ENCODE measurements at regions not wholly inside any gene's neighbourhood (a gene's known extent, or its start where the extent isn't known, plus 50 kb on each side); places are given as distances from the start of the nearest gene placed in this dataset.
"Not testable (repeated sequence)": the region's sequence is repeated elsewhere in the genome, so short reads cannot be mapped to it uniquely, and the experiment has no call there.

GRCh38 chr10:65670087-65670486, 1255.7 kb upstream of the LRRTM3 start:
- no peak overlapping the region for H4K8ac ChIP-seq (ENCODE audit: low read depth, low read length)
- no peak overlapping the region for H2AK5ac ChIP-seq (ENCODE audit: low read depth, low read length)
- H3K36me3 ChIP-seq (replicated peaks in 1 of 2; ENCODE audit: control insufficient read depth in 2 of 2, insufficient read depth in 2 of 2, low read length in 2 of 2) = no peaks in the 10 kb centered on the region
- H2BK15ac ChIP-seq (ENCODE audit: low read length) = no peak overlapping the region
- no peak overlapping the region for H2BK5ac ChIP-seq (ENCODE audit: low read length)
- H3K27me3 ChIP-seq (ENCODE audit: control insufficient read depth in 3 of 3, insufficient read depth in 3 of 3, low read depth in 1 of 3, low read length in 3 of 3) = no peaks in the 10 kb centered on the region
- H3K4me1 ChIP-seq (ENCODE audit: control insufficient read depth in 2 of 2, insufficient read depth in 1 of 2, low read depth in 1 of 2, low read length in 2 of 2) = no peaks in the 10 kb centered on the region
- no peak for DNase-seq (ENCODE audit: low spot score)
- no peak overlapping the region for H2AFZ ChIP-seq (ENCODE audit: low read length)
- no CpG with 5 or more reads among the region's 3 CpGs for WGBS, 2 donors (ENCODE audit: extremely low coverage in 2 of 2, insufficient read length in 2 of 2, insufficient replicate concordance in 1 of 2)
- peaks cover 0 to 2% of the 10 kb centered on the region in 2 donors for H3K9me3 ChIP-seq (replicated peaks in 1 of 2; ENCODE audit: control insufficient read depth in 2 of 2, insufficient read depth in 1 of 2, low read depth in 1 of 2, low read length in 2 of 2)
- no peak overlapping the region for H3K4me2 ChIP-seq (ENCODE audit: insufficient read depth, low read length, poor library complexity, severe bottlenecking)
- H4K91ac ChIP-seq (ENCODE audit: low read depth, low read length, poor library complexity) = no peak overlapping the region
- no peak overlapping the region for H2BK12ac ChIP-seq (ENCODE audit: low read length)
- H3K9ac ChIP-seq (ENCODE audit: low read depth, low read length, poor library complexity) = no peak overlapping the region
- no peak overlapping the region for H2BK120ac ChIP-seq (ENCODE audit: low read depth, low read length)
- H3K18ac ChIP-seq (ENCODE audit: low read length) = no peak overlapping the region
- no peak overlapping the region for H3K23ac ChIP-seq (ENCODE audit: low read depth, low read length, poor library complexity)
- no peak overlapping the region for H3K14ac ChIP-seq (ENCODE audit: low read length)
- no peak overlapping the region for H3K4me3 ChIP-seq (ENCODE audit: low read length in 2 of 2)
- no peak overlapping the region for H3K27ac ChIP-seq (replicated peaks; ENCODE audit: low read length)
- H3K4ac ChIP-seq (ENCODE audit: low read length) = no peak overlapping the region
- no peaks in the 10 kb centered on the region for H3K79me1 ChIP-seq (ENCODE audit: low read depth, low read length)

- H3K36me3 ChIP-seq (replicated peaks in 1 of 2; ENCODE audit: control insufficient read depth in 2 of 2, insufficient read depth in 2 of 2, low read length in 2 of 2); H3K9me3 ChIP-seq (replicated peaks in 1 of 2; ENCODE audit: control insufficient read depth in 2 of 2, insufficient read depth in 1 of 2, low read depth in 1 of 2, low read length in 2 of 2); H3K23ac ChIP-seq (ENCODE audit: low read depth, low read length, poor library complexity); H3K4me3 ChIP-seq (ENCODE audit: low read length in 2 of 2); H2BK120ac ChIP-seq (ENCODE audit: low read depth, low read length); H2AFZ ChIP-seq (ENCODE audit: low read length); H2BK15ac ChIP-seq (ENCODE audit: low read length); H4K8ac ChIP-seq (ENCODE audit: low read depth, low read length); H3K79me1 ChIP-seq (ENCODE audit: low read depth, low read length); H3K9ac ChIP-seq (ENCODE audit: low read depth, low read length, poor library complexity); H2BK5ac ChIP-seq (ENCODE audit: low read length); H3K18ac ChIP-seq (ENCODE audit: low read length); H3K4me1 ChIP-seq (ENCODE audit: control insufficient read depth in 2 of 2, insufficient read depth in 1 of 2, low read depth in 1 of 2, low read length in 2 of 2); H3K27ac ChIP-seq (replicated peaks; ENCODE audit: low read length); H2BK12ac ChIP-seq (ENCODE audit: low read length); H2AK5ac ChIP-seq (ENCODE audit: low read depth, low read length); H3K27me3 ChIP-seq (ENCODE audit: control insufficient read depth in 3 of 3, insufficient read depth in 3 of 3, low read depth in 1 of 3, low read length in 3 of 3); DNase-seq (ENCODE audit: low spot score); H3K14ac ChIP-seq (ENCODE audit: low read length); H3K4ac ChIP-seq (ENCODE audit: low read length); H4K91ac ChIP-seq (ENCODE audit: low read depth, low read length, poor library complexity); H3K4me2 ChIP-seq (ENCODE audit: insufficient read depth, low read length, poor library complexity, severe bottlenecking): not testable (repeated sequence)
- no CpG with 5 or more reads among the region's 1 CpG for WGBS, 2 donors (ENCODE audit: extremely low coverage in 2 of 2, insufficient read length in 2 of 2, insufficient replicate concordance in 1 of 2)
Measured at GRCh38 chr10:65670596-65670995, 1255.2 kb upstream of the LRRTM3 start.

- no CpG with 5 or more reads among the region's 7 CpGs for WGBS, 2 donors (ENCODE audit: extremely low coverage in 2 of 2, insufficient read length in 2 of 2, insufficient replicate concordance in 1 of 2)
- no peak overlapping the region for H2AK5ac ChIP-seq (ENCODE audit: low read depth, low read length)
- no peaks in the 10 kb centered on the region for H3K36me3 ChIP-seq (replicated peaks in 1 of 2; ENCODE audit: control insufficient read depth in 2 of 2, insufficient read depth in 2 of 2, low read length in 2 of 2)
- no peak overlapping the region for H3K18ac ChIP-seq (ENCODE audit: low read length)
- no peaks in the 10 kb centered on the region for H3K4me1 ChIP-seq (ENCODE audit: control insufficient read depth in 2 of 2, insufficient read depth in 1 of 2, low read depth in 1 of 2, low read length in 2 of 2)
- no peak overlapping the region for H3K4ac ChIP-seq (ENCODE audit: low read length)
- H2BK5ac ChIP-seq (ENCODE audit: low read length) = no peak overlapping the region
- no peak overlapping the region for H2BK120ac ChIP-seq (ENCODE audit: low read depth, low read length)
- no peak overlapping the region for H2BK12ac ChIP-seq (ENCODE audit: low read length)
- no peak overlapping the region for H4K91ac ChIP-seq (ENCODE audit: low read depth, low read length, poor library complexity)
- H3K27me3 ChIP-seq (ENCODE audit: control insufficient read depth in 3 of 3, insufficient read depth in 3 of 3, low read depth in 1 of 3, low read length in 3 of 3) = no peaks in the 10 kb centered on the region
- H3K14ac ChIP-seq (ENCODE audit: low read length) = no peak overlapping the region
- DNase-seq (ENCODE audit: low spot score) = no peak
- H2BK15ac ChIP-seq (ENCODE audit: low read length) = no peak overlapping the region
- H3K79me1 ChIP-seq (ENCODE audit: low read depth, low read length) = no peaks in the 10 kb centered on the region
- no peaks in the 10 kb centered on the region for H3K9me3 ChIP-seq (replicated peaks in 1 of 2; ENCODE audit: control insufficient read depth in 2 of 2, insufficient read depth in 1 of 2, low read depth in 1 of 2, low read length in 2 of 2)
- no peak overlapping the region for H3K9ac ChIP-seq (ENCODE audit: low read depth, low read length, poor library complexity)
- no peak overlapping the region for H3K4me2 ChIP-seq (ENCODE audit: insufficient read depth, low read length, poor library complexity, severe bottlenecking)
- H3K23ac ChIP-seq (ENCODE audit: low read depth, low read length, poor library complexity) = no peak overlapping the region
- H3K4me3 ChIP-seq (ENCODE audit: low read length in 2 of 2) = no peak overlapping the region
- H3K27ac ChIP-seq (replicated peaks; ENCODE audit: low read length) = no peak overlapping the region
- no peak overlapping the region for H2AFZ ChIP-seq (ENCODE audit: low read length)
- H4K8ac ChIP-seq (ENCODE audit: low read depth, low read length) = no peak overlapping the region
Measured at GRCh38 chr10:65675236-65675635, 1250.6 kb upstream of the LRRTM3 start.

- Histone ChIP-seq H3K27ac (replicated peaks; ENCODE audit: low read length) (no peak overlapping the region), H3K4me2 (ENCODE audit: insufficient read depth, low read length, poor library complexity, severe bottlenecking) (no peak overlapping the region)
- WGBS, 2 donors (ENCODE audit: extremely low coverage in 2 of 2, insufficient read length in 2 of 2, insufficient replicate concordance in 1 of 2) = no CpG with 5 or more reads among the region's 2 CpGs
Measured at GRCh38 chr10:65684896-65685295, 1240.9 kb upstream of the LRRTM3 start.

More at GRCh38 chr10:65684896-65685295, 1240.9 kb upstream of the LRRTM3 start:
- Histone ChIP-seq H3K9me3 (replicated peaks in 1 of 2; ENCODE audit: control insufficient read depth in 2 of 2, insufficient read depth in 1 of 2, low read depth in 1 of 2, low read length in 2 of 2) (no peaks in the 10 kb centered on the region), H2BK15ac (ENCODE audit: low read length) (no peak overlapping the region), H3K27me3 (ENCODE audit: control insufficient read depth in 3 of 3, insufficient read depth in 3 of 3, low read depth in 1 of 3, low read length in 3 of 3) (no peaks in the 10 kb centered on the region), H3K4ac (ENCODE audit: low read length) (no peak overlapping the region), H4K91ac (ENCODE audit: low read depth, low read length, poor library complexity) (no peak overlapping the region), H3K18ac (ENCODE audit: low read length) (no peak overlapping the region), H3K14ac (ENCODE audit: low read length) (no peak overlapping the region), H4K8ac (ENCODE audit: low read depth, low read length) (no peak overlapping the region), H2BK12ac (ENCODE audit: low read length) (no peak overlapping the region), H3K79me1 (ENCODE audit: low read depth, low read length) (no peaks in the 10 kb centered on the region), H2BK5ac (ENCODE audit: low read length) (no peak overlapping the region), H3K36me3 (replicated peaks in 1 of 2; ENCODE audit: control insufficient read depth in 2 of 2, insufficient read depth in 2 of 2, low read length in 2 of 2) (no peaks in the 10 kb centered on the region), H3K4me1 (ENCODE audit: control insufficient read depth in 2 of 2, insufficient read depth in 1 of 2, low read depth in 1 of 2, low read length in 2 of 2) (no peaks in the 10 kb centered on the region), H2AK5ac (ENCODE audit: low read depth, low read length) (no peak overlapping the region), H3K23ac (ENCODE audit: low read depth, low read length, poor library complexity) (no peak overlapping the region), H2BK120ac (ENCODE audit: low read depth, low read length) (no peak overlapping the region), H2AFZ (ENCODE audit: low read length) (no peak overlapping the region), H3K4me3 (ENCODE audit: low read length in 2 of 2) (no peak overlapping the region), H3K9ac (ENCODE audit: low read depth, low read length, poor library complexity) (no peak overlapping the region)
- no peak for DNase-seq (ENCODE audit: low spot score)

Data from neuronal stem cell (in vitro differentiated cells).